Endothelial cell of umbilical vein (primary cell): ENCODE measurements at regions not wholly inside any gene's neighbourhood (a gene's known extent, or its start where the extent isn't known, plus 50 kb on each side); places are given as distances from the start of the nearest gene placed in this dataset.

ENCODE experiments used
- EZH2 ChIP-seq: IDR thresholded peaks from 2 replicates; pipeline ENCODE4 v1.6.1; 2012; ENCODE audit warnings: borderline replicate concordance, low read depth, mild to moderate bottlenecking, moderate library complexity, low read length, inconsistent platforms; ENCODE audit not compliant: severe bottlenecking
- FOS ChIP-seq: IDR thresholded peaks from 2 replicates; pipeline ENCODE4 v1.6.1; 2011; ENCODE audit warnings: mild to moderate bottlenecking, low read length, moderate library complexity, borderline replicate concordance; ENCODE audit not compliant: insufficient read depth
- GATA2 ChIP-seq: IDR thresholded peaks from 2 replicates; pipeline ENCODE4 v1.7.0; 2011; ENCODE audit warnings: low read depth, mild to moderate bottlenecking, moderate library complexity, mixed read lengths, low read length; ENCODE audit not compliant: insufficient read length, insufficient read depth
- JUN ChIP-seq: IDR thresholded peaks from 2 replicates; pipeline ENCODE4 v1.6.1; 2011; ENCODE audit warnings: borderline replicate concordance, low read depth; ENCODE audit not compliant: insufficient read length, insufficient read depth
- MAX ChIP-seq: IDR thresholded peaks from 2 replicates; pipeline ENCODE4 v1.6.1; 2011; ENCODE audit not compliant: insufficient read depth, insufficient read length
- MYC ChIP-seq: IDR thresholded peaks from one replicate; pipeline ENCODE4 v1.6.1; 2011; ENCODE audit warnings: mild to moderate bottlenecking, low read depth, low read length
- POLR2A ChIP-seq: IDR thresholded peaks from 2 replicates; pipeline ENCODE4 v1.6.1; 2012; ENCODE audit warnings: low read depth, mild to moderate bottlenecking, control low read depth, low read length
- POLR2AphosphoS5 ChIP-seq: IDR thresholded peaks from 2 replicates; pipeline ENCODE4 v1.6.1; 2012; ENCODE audit warnings: low read depth, mild to moderate bottlenecking, control low read depth, low read length, moderate library complexity; ENCODE audit not compliant: insufficient read depth
- TF ChIP-seq, protein P1 (sequence below), 2 donors: IDR thresholded peaks; 1 replicate in 1 of 2; 2 replicates in 1 of 2; pipeline ENCODE4 v1.5.1; 2011; ENCODE audit warnings: low read length in 2 of 2, mild to moderate bottlenecking in 2 of 2, moderate library complexity in 2 of 2, control low read depth in 1 of 2, inconsistent platforms in 1 of 2, low read depth in 1 of 2; ENCODE audit not compliant: insufficient read depth in 1 of 2; ENCODE audit errors: extremely low read depth in 1 of 2

GRCh38 chr10:120075349-120075748 lies 182.8 kb downstream of the SEC23IP start:
- TF ChIP-seq FOS (no peak), POLR2A (no peak), POLR2AphosphoS5 (no peak), MYC (no peak), GATA2 (no peak), EZH2 (no peak), MAX (no peak), JUN (no peak)
- TF ChIP-seq, protein P1, sequence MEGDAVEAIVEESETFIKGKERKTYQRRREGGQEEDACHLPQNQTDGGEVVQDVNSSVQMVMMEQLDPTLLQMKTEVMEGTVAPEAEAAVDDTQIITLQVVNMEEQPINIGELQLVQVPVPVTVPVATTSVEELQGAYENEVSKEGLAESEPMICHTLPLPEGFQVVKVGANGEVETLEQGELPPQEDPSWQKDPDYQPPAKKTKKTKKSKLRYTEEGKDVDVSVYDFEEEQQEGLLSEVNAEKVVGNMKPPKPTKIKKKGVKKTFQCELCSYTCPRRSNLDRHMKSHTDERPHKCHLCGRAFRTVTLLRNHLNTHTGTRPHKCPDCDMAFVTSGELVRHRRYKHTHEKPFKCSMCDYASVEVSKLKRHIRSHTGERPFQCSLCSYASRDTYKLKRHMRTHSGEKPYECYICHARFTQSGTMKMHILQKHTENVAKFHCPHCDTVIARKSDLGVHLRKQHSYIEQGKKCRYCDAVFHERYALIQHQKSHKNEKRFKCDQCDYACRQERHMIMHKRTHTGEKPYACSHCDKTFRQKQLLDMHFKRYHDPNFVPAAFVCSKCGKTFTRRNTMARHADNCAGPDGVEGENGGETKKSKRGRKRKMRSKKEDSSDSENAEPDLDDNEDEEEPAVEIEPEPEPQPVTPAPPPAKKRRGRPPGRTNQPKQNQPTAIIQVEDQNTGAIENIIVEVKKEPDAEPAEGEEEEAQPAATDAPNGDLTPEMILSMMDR (IDR thresholded peaks at IDR 0.05; ENCODE audit: extremely low read depth in 1 of 2, insufficient read depth in 1 of 2, low read depth in 1 of 2, low read length in 2 of 2): no peak
